ENCODE measurements at regions not wholly inside any gene's neighbourhood (a gene's known extent, or its start where the extent isn't known, plus 50 kb on each side); places are given as distances from the start of the nearest gene placed in this dataset.

GRCh38 chr1:244234009-244234643 is 183.0 kb downstream of the ZBTB18 start:
- peaks cover 0 to 2% (median 0%) of the 10 kb centered on the region in 4 donors for H3K4me1 ChIP-seq (ENCODE audit: control insufficient read depth in 4 of 4, insufficient read depth in 4 of 4, low read length in 3 of 4)
- H3K27me3 ChIP-seq (ENCODE audit: control insufficient read depth in 4 of 4, insufficient read depth in 4 of 4, low read length in 3 of 4): no peaks in the 10 kb centered on the region
- H3K9me3 ChIP-seq (ENCODE audit: control insufficient read depth in 4 of 4, low read length in 3 of 4): no peaks in the 10 kb centered on the region
- WGBS: 84% methylated on average over 15 of the region's 15 CpGs
- no peak overlapping the region for H3K9ac ChIP-seq (ENCODE audit: low read depth in 1 of 2, low read length in 2 of 2)
- no peak for TF ChIP-seq TAF1 (conservative IDR thresholded peaks at IDR 0.05)
- TF ChIP-seq EGR1 (IDR thresholded peaks at IDR 0.05; ENCODE audit: low read depth in 2 of 2): no peak
- no peak for TF ChIP-seq HNF4A (conservative IDR thresholded peaks at IDR 0.05)
- TF ChIP-seq RXRA (IDR thresholded peaks at IDR 0.05): no peak
- TF ChIP-seq SP1 (IDR thresholded peaks at IDR 0.05): no peak
- TF ChIP-seq RAD21 (IDR thresholded peaks at IDR 0.05): no peak
- TF ChIP-seq ZBTB33 (IDR thresholded peaks at IDR 0.05): no peak
- TF ChIP-seq HNF4G (IDR thresholded peaks at IDR 0.05): no peak
- no peak for TF ChIP-seq FOXA1 (IDR thresholded peaks at IDR 0.05)
- no peak for TF ChIP-seq CTCF (IDR thresholded peaks at IDR 0.05; ENCODE audit: low read depth, low read length, missing input control)
- TF ChIP-seq YY1 (IDR thresholded peaks at IDR 0.05): no peak
- TF ChIP-seq MAX (IDR thresholded peaks at IDR 0.05): no peak
- no peak for TF ChIP-seq FOXA2 (IDR thresholded peaks at IDR 0.05)
- no peak for TF ChIP-seq REST (IDR thresholded peaks at IDR 0.05)
- TF ChIP-seq JUND (IDR thresholded peaks at IDR 0.05): no peak
- no peak for TF ChIP-seq NR2F2 (IDR thresholded peaks at IDR 0.05)
- no peak for TF ChIP-seq GABPA (IDR thresholded peaks at IDR 0.05 in 1 of 2, conservative IDR thresholded peaks at IDR 0.05 in 1 of 2)
- no peak for TF ChIP-seq ATF3 (IDR thresholded peaks at IDR 0.05)
- H3K36me3 ChIP-seq (ENCODE audit: control insufficient read depth in 4 of 4, insufficient read depth in 3 of 4, low read depth in 1 of 4, low read length in 3 of 4): no peaks in the 10 kb centered on the region
- DNase-seq (ENCODE audit: low spot score): no peak
- no peak overlapping the region for H3K27ac ChIP-seq (ENCODE audit: low read depth in 1 of 2, low read length in 2 of 2)
- H3K4me3 ChIP-seq (ENCODE audit: low read depth in 1 of 3, low read length in 3 of 3): no peak overlapping the region

All from liver (tissue), 8 donors.